NCI-H2196 (cell line): ENCODE measurements at regions not wholly inside any gene's neighbourhood (a gene's known extent, or its start where the extent isn't known, plus 50 kb on each side); places are given as distances from the start of the nearest gene placed in this dataset.
A peak's percentile ranks its signal among the peaks of the same experiment; 100 is the strongest.

Experiments
- DNase-seq: peaks from one replicate; lab custom pipeline; 2025; ENCODE audit not compliant: unreplicated experiment; lab: John Stamatoyannopoulos, UW

GRCh38 chr13:24006520-24007248 is 109.4 kb upstream of the C1QTNF9B start:
- DNase-seq, result no peak

GRCh38 chr13:24007979-24008620 is 110.8 kb upstream of the C1QTNF9B start:
- no peak for DNase-seq

GRCh38 chr13:24008679-24009078 is 111.4 kb upstream of the C1QTNF9B start:
- DNase-seq, result no peak

- no peak for DNase-seq
These were observed 114.0 kb upstream of the C1QTNF9B start for GRCh38 chr13:24011266-24011665.

- DNase-seq, result no peak
These were observed 115.3 kb upstream of the C1QTNF9B start for GRCh38 chr13:24012648-24013047.

- DNase-seq, result no peak
These were observed 115.9 kb upstream of the C1QTNF9B start for GRCh38 chr13:24013189-24013588.

- no peak for DNase-seq
These were observed 118.7 kb upstream of the C1QTNF9B start for GRCh38 chr13:24016046-24016445.

- DNase-seq, result no peak
These were observed 125.3 kb upstream of the C1QTNF9B start for GRCh38 chr13:24022568-24022967.

GRCh38 chr13:24023073-24023472 is 125.8 kb upstream of the C1QTNF9B start:
- no peak for DNase-seq

GRCh38 chr13:24027494-24027893 is 130.2 kb upstream of the C1QTNF9B start:
- DNase-seq, result no peak

- no peak for DNase-seq
These were observed 128.3 kb upstream of the SPATA13 start for GRCh38 chr13:24032252-24032651.

- no peak for DNase-seq
These were observed 127.8 kb upstream of the SPATA13 start for GRCh38 chr13:24032674-24033073.

GRCh38 chr13:24033527-24034302 is 126.8 kb upstream of the SPATA13 start:
- no peak for DNase-seq

GRCh38 chr13:24035411-24035810 is 125.1 kb upstream of the SPATA13 start:
- DNase-seq, result no peak

- DNase-seq, result no peak
These were observed 124.4 kb upstream of the SPATA13 start for GRCh38 chr13:24036115-24036514.

GRCh38 chr13:24038405-24038804 is 122.1 kb upstream of the SPATA13 start:
- DNase-seq, result no peak

- peak; percentile 22 for DNase-seq
These were observed 121.6 kb upstream of the SPATA13 start for GRCh38 chr13:24038841-24039330.

GRCh38 chr13:24039621-24040475 is 120.7 kb upstream of the SPATA13 start:
- no peak for DNase-seq

- no peak for DNase-seq
These were observed 119.7 kb upstream of the SPATA13 start for GRCh38 chr13:24040835-24041234.

- DNase-seq, result no peak
These were observed 118.8 kb upstream of the SPATA13 start for GRCh38 chr13:24041651-24042225.
